ENCODE measurements at regions not wholly inside any gene's neighbourhood (a gene's known extent, or its start where the extent isn't known, plus 50 kb on each side); places are given as distances from the start of the nearest gene placed in this dataset.

GRCh38 chr13:26820871-26821270 is 60.3 kb upstream of the GPR12 start:
- TF ChIP-seq, protein P1, sequence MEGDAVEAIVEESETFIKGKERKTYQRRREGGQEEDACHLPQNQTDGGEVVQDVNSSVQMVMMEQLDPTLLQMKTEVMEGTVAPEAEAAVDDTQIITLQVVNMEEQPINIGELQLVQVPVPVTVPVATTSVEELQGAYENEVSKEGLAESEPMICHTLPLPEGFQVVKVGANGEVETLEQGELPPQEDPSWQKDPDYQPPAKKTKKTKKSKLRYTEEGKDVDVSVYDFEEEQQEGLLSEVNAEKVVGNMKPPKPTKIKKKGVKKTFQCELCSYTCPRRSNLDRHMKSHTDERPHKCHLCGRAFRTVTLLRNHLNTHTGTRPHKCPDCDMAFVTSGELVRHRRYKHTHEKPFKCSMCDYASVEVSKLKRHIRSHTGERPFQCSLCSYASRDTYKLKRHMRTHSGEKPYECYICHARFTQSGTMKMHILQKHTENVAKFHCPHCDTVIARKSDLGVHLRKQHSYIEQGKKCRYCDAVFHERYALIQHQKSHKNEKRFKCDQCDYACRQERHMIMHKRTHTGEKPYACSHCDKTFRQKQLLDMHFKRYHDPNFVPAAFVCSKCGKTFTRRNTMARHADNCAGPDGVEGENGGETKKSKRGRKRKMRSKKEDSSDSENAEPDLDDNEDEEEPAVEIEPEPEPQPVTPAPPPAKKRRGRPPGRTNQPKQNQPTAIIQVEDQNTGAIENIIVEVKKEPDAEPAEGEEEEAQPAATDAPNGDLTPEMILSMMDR (IDR thresholded peaks at IDR 0.05), result no peak
- H3K4me1 ChIP-seq, result peaks cover 0 to 9% (median 0%) of the 10 kb centered on the region in 9 donors
- no peak overlapping the region for H3K4me3 ChIP-seq
- no peaks in the 10 kb centered on the region for H3K27me3 ChIP-seq
- DNase-seq (no peak), ATAC-seq (no peak)
- no peaks in the 10 kb centered on the region for H3K9me3 ChIP-seq
- no peaks in the 10 kb centered on the region for H3K36me3 ChIP-seq
- no peak overlapping the region for H3K27ac ChIP-seq
- intact Hi-C loops (cut with DNase I), result no loop called here
- 83 to 86% methylated on average over 4 of the region's 4 CpGs for WGBS, 2 donors

DNA sequence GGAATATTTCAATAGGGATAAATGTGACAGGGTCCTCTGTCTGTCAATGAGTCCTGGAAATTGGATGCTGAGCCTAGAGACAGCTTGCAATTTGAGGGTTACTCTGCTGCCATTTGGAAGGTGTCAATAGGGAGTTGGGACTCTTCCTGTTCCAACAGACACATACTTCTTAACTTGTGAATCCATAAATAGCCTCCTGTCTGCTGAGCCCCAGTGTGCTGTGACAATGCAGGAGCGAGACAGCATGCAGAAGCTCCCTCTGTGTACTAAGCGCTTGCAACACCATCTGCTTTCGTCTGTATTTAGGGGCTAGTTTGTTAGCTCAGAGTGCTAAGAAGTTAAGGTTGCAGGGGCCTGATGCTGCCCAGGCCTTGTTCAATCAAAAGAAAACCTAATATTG is 58.5 kb upstream of the GPR12 start:
- TF ChIP-seq, protein P1 (IDR thresholded peaks at IDR 0.05), result no peak
- H3K4me3 ChIP-seq, result no peak overlapping the region
- intact Hi-C loops (cut with DNase I), result no loop called here
- H3K27me3 ChIP-seq, result no peaks in the 10 kb centered on the region
- 32 to 52% methylated on average over 3 of the region's 3 CpGs for WGBS, 2 donors
- peak in 1 of 2 donors; percentile 8 for DNase-seq
- peak overlapping the region in 1 of 10 donors; percentile 13 for H3K27ac ChIP-seq
- H3K36me3 ChIP-seq, result no peaks in the 10 kb centered on the region
- H3K9me3 ChIP-seq, result no peaks in the 10 kb centered on the region
- peak in 7 of 8 donors; percentile 66 to 92 (median 73) for ATAC-seq
- peaks cover 0 to 9% (median 0%) of the 10 kb centered on the region in 9 donors for H3K4me1 ChIP-seq

DNA sequence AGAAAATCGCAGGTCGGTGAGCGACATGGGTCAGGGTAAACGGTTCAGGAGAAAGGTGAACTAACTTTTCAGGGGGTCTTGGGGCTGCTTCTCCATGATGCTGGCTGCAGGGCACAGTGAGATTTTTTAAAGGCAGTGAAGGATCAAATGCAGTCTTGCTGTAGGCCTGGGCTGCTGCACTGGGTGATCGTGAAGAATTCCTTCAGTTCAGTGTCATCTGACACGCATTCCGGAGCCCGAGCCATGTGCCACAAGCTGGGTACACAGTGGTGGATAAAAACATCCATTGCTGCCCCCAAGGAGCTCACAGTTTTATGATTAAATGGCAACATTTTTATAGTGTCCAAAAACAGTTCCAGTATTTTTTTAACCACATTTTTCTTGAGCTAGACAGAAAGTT is 56.3 kb upstream of the GPR12 start:
- intact Hi-C loops (cut with DNase I), result no loop called here
- H3K4me3 ChIP-seq, result no peak overlapping the region
- H3K36me3 ChIP-seq, result no peaks in the 10 kb centered on the region
- no peak overlapping the region for H3K27ac ChIP-seq
- H3K9me3 ChIP-seq, result no peaks in the 10 kb centered on the region
- TF ChIP-seq, protein P1 (IDR thresholded peaks at IDR 0.05), result no peak
- ATAC-seq, result no peak
- peaks cover 0 to 8% (median 0%) of the 10 kb centered on the region in 7 donors for H3K27me3 ChIP-seq
- no peak for DNase-seq
- 75 to 76% methylated on average over 8 of the region's 8 CpGs for WGBS, 2 donors
- peaks cover 0 to 9% (median 0%) of the 10 kb centered on the region in 9 donors for H3K4me1 ChIP-seq

DNA sequence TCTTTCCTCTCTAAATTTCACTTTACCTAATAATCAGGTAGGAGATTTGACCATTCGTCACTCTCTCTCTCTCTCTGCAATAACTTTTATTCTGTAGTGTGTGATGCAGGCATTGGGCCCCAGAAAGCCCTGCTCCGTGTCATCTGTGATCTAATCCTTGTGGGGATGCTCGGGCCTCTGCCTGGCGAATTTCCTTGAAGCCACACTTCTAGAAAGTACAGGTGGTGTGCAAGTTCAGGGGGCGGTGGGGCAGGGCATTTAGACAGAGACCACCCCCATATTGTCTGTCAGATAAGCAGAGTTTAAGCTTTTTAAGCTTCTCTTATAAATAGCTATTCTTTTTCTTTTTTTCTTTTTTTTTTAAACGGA is 53.4 kb upstream of the GPR12 start:
- Histone ChIP-seq H3K4me3 (no peak overlapping the region), H3K4me1 (peaks cover 0 to 3% (median 0%) of the 10 kb centered on the region in 9 donors), H3K9me3 (no peaks in the 10 kb centered on the region), H3K27me3 (peaks cover 0 to 21% (median 0%) of the 10 kb centered on the region in 7 donors), H3K27ac (no peak overlapping the region), H3K36me3 (no peaks in the 10 kb centered on the region)
- ATAC-seq (no peak), DNase-seq (no peak)
- TF ChIP-seq, protein P1 (IDR thresholded peaks at IDR 0.05), result no peak
- intact Hi-C loops (cut with DNase I), result no loop called here
- WGBS, 2 donors, result 83 to 86% methylated on average over 6 of the region's 6 CpGs

Data from heart right ventricle (tissue), 16 donors.